ENCODE measurements at regions not wholly inside any gene's neighbourhood (a gene's known extent, or its start where the extent isn't known, plus 50 kb on each side); places are given as distances from the start of the nearest gene placed in this dataset.

DNA sequence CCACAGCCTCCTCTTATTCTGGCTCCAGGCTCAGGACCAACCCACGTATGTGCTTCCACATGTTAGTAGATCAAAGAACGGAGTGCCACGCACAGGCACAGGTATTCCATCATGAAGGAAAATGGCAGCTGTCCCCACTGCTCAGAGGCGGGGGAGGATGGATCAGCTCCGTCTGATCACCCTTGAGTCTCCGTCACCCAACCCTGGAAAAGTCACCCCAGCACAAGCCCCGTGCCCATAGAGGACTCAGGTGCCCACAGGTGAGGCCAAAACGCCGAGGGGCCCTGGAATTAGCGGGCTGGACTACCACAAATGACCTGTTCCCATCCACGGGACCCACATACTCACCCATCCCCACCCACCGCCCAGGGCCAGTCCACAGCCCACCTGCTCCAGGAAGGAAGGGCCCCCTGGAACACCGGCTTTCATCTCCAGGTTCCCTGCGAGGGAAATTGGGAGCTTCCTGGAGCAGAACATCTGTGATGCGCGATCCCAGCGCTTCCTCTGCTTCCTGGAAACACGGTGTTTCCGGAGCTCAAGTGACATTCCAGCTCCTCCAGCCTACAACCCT is 120.5 kb upstream of the SPACA7 start:
- ATAC-seq: no peak
- no peak for TF ChIP-seq CTCF (IDR thresholded peaks at IDR 0.05)
- H3K36me3 ChIP-seq (ENCODE audit: low read depth): no peaks in the 10 kb centered on the region
- no peak for DNase-seq
- H3K9me3 ChIP-seq: no peaks in the 10 kb centered on the region
- intact Hi-C loops (cut with DNase I, micrococcal nuclease): no loop called here
- H3K4me3 ChIP-seq: no peak overlapping the region
- no peaks in the 10 kb centered on the region for H3K4me1 ChIP-seq (ENCODE audit: low read depth)

- H3K9me3 ChIP-seq: no peaks in the 10 kb centered on the region
- H3K4me1 ChIP-seq (ENCODE audit: low read depth): no peaks in the 10 kb centered on the region
- DNase-seq (no peak), ATAC-seq (no peak)
- TF ChIP-seq CTCF (IDR thresholded peaks at IDR 0.05): no peak
- H3K4me3 ChIP-seq: no peak overlapping the region
- H3K36me3 ChIP-seq (ENCODE audit: low read depth): no peaks in the 10 kb centered on the region
- intact Hi-C loops (cut with DNase I, micrococcal nuclease): no loop called here
Measured at GRCh38 chr13:112256716-112257494, 119.2 kb upstream of the SPACA7 start.

GRCh38 chr13:112259511-112259910 is 116.6 kb upstream of the SPACA7 start:
- no peak for DNase-seq
- H3K9me3 ChIP-seq: no peaks in the 10 kb centered on the region
- no peak for TF ChIP-seq CTCF (IDR thresholded peaks at IDR 0.05)
- no peaks in the 10 kb centered on the region for H3K36me3 ChIP-seq (ENCODE audit: low read depth)
- no peak overlapping the region for H3K4me3 ChIP-seq
- intact Hi-C loops (cut with DNase I, micrococcal nuclease): no loop called here
- no peak for ATAC-seq
- no peaks in the 10 kb centered on the region for H3K4me1 ChIP-seq (ENCODE audit: low read depth)

GRCh38 chr13:112260108-112261055 is 115.8 kb upstream of the SPACA7 start:
- no peak overlapping the region for H3K4me3 ChIP-seq
- no peak for ATAC-seq
- TF ChIP-seq CTCF (IDR thresholded peaks at IDR 0.05): no peak

GRCh38 chr13:112261924-112262323 is 114.2 kb upstream of the SPACA7 start:
- no peak for TF ChIP-seq CTCF (IDR thresholded peaks at IDR 0.05)
- ATAC-seq (no peak), DNase-seq (no peak)
- Histone ChIP-seq H3K36me3 (ENCODE audit: low read depth) (no peaks in the 10 kb centered on the region), H3K4me3 (no peak overlapping the region), H3K9me3 (no peaks in the 10 kb centered on the region), H3K4me1 (ENCODE audit: low read depth) (no peaks in the 10 kb centered on the region)
- intact Hi-C loops (cut with DNase I, micrococcal nuclease): no loop called here

More at GRCh38 chr13:112260108-112261055, 115.8 kb upstream of the SPACA7 start:
- H3K9me3 ChIP-seq: no peaks in the 10 kb centered on the region
- no peaks in the 10 kb centered on the region for H3K4me1 ChIP-seq (ENCODE audit: low read depth)
- intact Hi-C loops (cut with DNase I, micrococcal nuclease): no loop called here
- DNase-seq: no peak
- H3K36me3 ChIP-seq (ENCODE audit: low read depth): no peaks in the 10 kb centered on the region
